ENCODE measurements at regions not wholly inside any gene's neighbourhood (a gene's known extent, or its start where the extent isn't known, plus 50 kb on each side); places are given as distances from the start of the nearest gene placed in this dataset.

GRCh38 chr15:47158573-47158972 lies 558.7 kb upstream of the SEMA6D start:
- Histone ChIP-seq H3K27me3 (ENCODE audit: control insufficient read depth, insufficient read depth, low read length) (no peaks in the 10 kb centered on the region), H3K36me3 (ENCODE audit: control insufficient read depth, insufficient read depth, low read length) (no peaks in the 10 kb centered on the region), H3K27ac (ENCODE audit: low read length) (no peak overlapping the region), H3K4me3 (ENCODE audit: low read depth in 2 of 2, low read length in 2 of 2) (no peak overlapping the region), H3K4me1 (ENCODE audit: control insufficient read depth, insufficient read depth, low read length) (no peaks in the 10 kb centered on the region), H3K9me3 (ENCODE audit: control insufficient read depth, insufficient read depth, low read depth, low read length) (no peaks in the 10 kb centered on the region)
- no TSS peak for BruUV-seq (replicated peaks)
- ChIA-PET CTCF (no interaction called here), POLR2A (no interaction called here)
- ATAC-seq (no peak), DNase-seq (ENCODE audit: low read depth, low spot score) (no peak)
- intact Hi-C loops (cut with micrococcal nuclease; ENCODE audit: unreplicated experiment), result no loop called here
- TF ChIP-seq REST (IDR thresholded peaks at IDR 0.05; ENCODE audit: insufficient read depth in 1 of 2, low read depth in 2 of 2, low read length in 1 of 2) (no peak), TCF7L2 (IDR thresholded peaks at IDR 0.05; ENCODE audit: low read depth, low read length) (no peak), SIN3A (IDR thresholded peaks at IDR 0.05; ENCODE audit: borderline replicate concordance, insufficient read depth, low read depth, low read length) (no peak), POLR2AphosphoS5 (IDR thresholded peaks at IDR 0.05; ENCODE audit: low read depth, low read length) (no peak), CTCF (IDR thresholded peaks at IDR 0.05) (no peak)
- in situ Hi-C loops (cut with HindIII; ENCODE audit: low pct_unique_long_range_greater_than_20kb, low sequenced_read_pairs), result no loop called here

- in situ Hi-C loops (cut with HindIII; ENCODE audit: low pct_unique_long_range_greater_than_20kb, low sequenced_read_pairs) (no loop called here), intact Hi-C loops (cut with micrococcal nuclease; ENCODE audit: unreplicated experiment) (no loop called here)
- no peaks in the 10 kb centered on the region for H3K36me3 ChIP-seq (ENCODE audit: control insufficient read depth, insufficient read depth, low read length)
- no peaks in the 10 kb centered on the region for H3K27me3 ChIP-seq (ENCODE audit: control insufficient read depth, insufficient read depth, low read length)
- H3K4me3 ChIP-seq (ENCODE audit: low read depth in 2 of 2, low read length in 2 of 2), result no peak overlapping the region
- no peaks in the 10 kb centered on the region for H3K9me3 ChIP-seq (ENCODE audit: control insufficient read depth, insufficient read depth, low read depth, low read length)
- no peak overlapping the region for H3K27ac ChIP-seq (ENCODE audit: low read length)
- no peak for ATAC-seq
- TF ChIP-seq CTCF (IDR thresholded peaks at IDR 0.05) (no peak), TCF7L2 (IDR thresholded peaks at IDR 0.05; ENCODE audit: low read depth, low read length) (no peak), REST (IDR thresholded peaks at IDR 0.05; ENCODE audit: insufficient read depth in 1 of 2, low read depth in 2 of 2, low read length in 1 of 2) (no peak), SIN3A (IDR thresholded peaks at IDR 0.05; ENCODE audit: borderline replicate concordance, insufficient read depth, low read depth, low read length) (no peak), POLR2AphosphoS5 (IDR thresholded peaks at IDR 0.05; ENCODE audit: low read depth, low read length) (no peak)
- BruUV-seq (replicated peaks), result no TSS peak
- H3K4me1 ChIP-seq (ENCODE audit: control insufficient read depth, insufficient read depth, low read length), result no peaks in the 10 kb centered on the region
- ChIA-PET POLR2A (no interaction called here), CTCF (no interaction called here)
- DNase-seq (ENCODE audit: low read depth, low spot score), result no peak
These were observed 540.1 kb upstream of the SEMA6D start for GRCh38 chr15:47177177-47177576.
